Stimulated activated CD4-positive, alpha-beta T cell treated with anti-CD3 and anti-CD28 coated beads, Interleukin-12 subunit alpha, Interleukin-12 subunit beta, amount 100 ng/mL, for 4 hours (primary cell): ENCODE measurements at regions not wholly inside any gene's neighbourhood (a gene's known extent, or its start where the extent isn't known, plus 50 kb on each side); places are given as distances from the start of the nearest gene placed in this dataset.

Source experiments
- DNase-seq: peaks from one replicate; pipeline ENCODE4 v3.0.0-alpha.2; 2020

- no peak for DNase-seq
Observed at GRCh38 chr10:130809761-130810515, 501.6 kb downstream of the TCERG1L start.

GRCh38 chr10:130810856-130811255, 500.7 kb downstream of the TCERG1L start:
- no peak for DNase-seq

- no peak for DNase-seq
Observed at GRCh38 chr10:130812381-130813148, 499.0 kb downstream of the TCERG1L start.

- DNase-seq = no peak
Observed at GRCh38 chr10:130814610-130815009, 496.9 kb downstream of the TCERG1L start.

- DNase-seq = no peak
Observed at GRCh38 chr10:130816116-130816901, 495.2 kb downstream of the TCERG1L start.

- DNase-seq = no peak
Observed at GRCh38 chr10:130817046-130817624, 494.4 kb downstream of the TCERG1L start.

- DNase-seq = no peak
Observed at GRCh38 chr10:130817674-130818073, 493.8 kb downstream of the TCERG1L start.

- DNase-seq = no peak
Observed at GRCh38 chr10:130820880-130821482, 490.5 kb downstream of the TCERG1L start.

GRCh38 chr10:130824230-130825014, 487.1 kb downstream of the TCERG1L start:
- no peak for DNase-seq

GRCh38 chr10:130833596-130833995, 477.9 kb downstream of the TCERG1L start:
- no peak for DNase-seq

- DNase-seq = no peak
Observed at GRCh38 chr10:130834170-130834569, 477.4 kb downstream of the TCERG1L start.

- no peak for DNase-seq
Observed at GRCh38 chr10:130834573-130834972, 476.9 kb downstream of the TCERG1L start.

GRCh38 chr10:130835068-130835467, 476.5 kb downstream of the TCERG1L start:
- DNase-seq = no peak

GRCh38 chr10:130836344-130836743, 475.2 kb downstream of the TCERG1L start:
- no peak for DNase-seq

- no peak for DNase-seq
Observed at GRCh38 chr10:130843051-130843653, 468.4 kb downstream of the TCERG1L start.

- no peak for DNase-seq
Observed at GRCh38 chr10:130844310-130844709, 467.2 kb downstream of the TCERG1L start.

GRCh38 chr10:130847170-130847569, 464.4 kb downstream of the TCERG1L start:
- DNase-seq = no peak

- no peak for DNase-seq
Observed at GRCh38 chr10:130848855-130849254, 462.7 kb downstream of the TCERG1L start.

- no peak for DNase-seq
Observed at GRCh38 chr10:130854151-130854550, 457.4 kb downstream of the TCERG1L start.

GRCh38 chr10:130857631-130858295, 453.8 kb downstream of the TCERG1L start:
- DNase-seq = no peak

GRCh38 chr10:130858626-130859025, 452.9 kb downstream of the TCERG1L start:
- no peak for DNase-seq
